ENCODE measurements at regions not wholly inside any gene's neighbourhood (a gene's known extent, or its start where the extent isn't known, plus 50 kb on each side); places are given as distances from the start of the nearest gene placed in this dataset.

DNA sequence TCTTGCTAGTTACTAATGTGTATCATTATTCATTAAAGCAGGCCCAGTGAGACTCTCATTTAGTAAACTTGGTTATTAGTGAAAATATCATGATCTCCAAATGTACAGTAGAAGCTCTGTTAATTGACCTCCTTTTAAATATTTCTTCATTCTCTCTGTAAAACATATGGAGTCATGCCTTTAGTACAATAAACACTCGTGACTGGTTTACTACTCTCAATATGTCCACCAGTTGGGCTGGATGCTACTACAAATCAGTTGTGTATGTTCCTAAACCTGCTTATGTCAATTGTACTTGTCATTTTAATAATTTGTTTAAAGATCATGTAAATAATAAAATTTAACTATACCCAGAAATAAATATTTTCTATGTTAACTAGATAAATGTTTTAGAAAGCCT lies 68.6 kb upstream of the COMTD1 start:
- no peak for TF ChIP-seq EZH2phosphoT487 (IDR thresholded peaks at IDR 0.05; ENCODE audit: low read depth)
- TF ChIP-seq, protein P1, sequence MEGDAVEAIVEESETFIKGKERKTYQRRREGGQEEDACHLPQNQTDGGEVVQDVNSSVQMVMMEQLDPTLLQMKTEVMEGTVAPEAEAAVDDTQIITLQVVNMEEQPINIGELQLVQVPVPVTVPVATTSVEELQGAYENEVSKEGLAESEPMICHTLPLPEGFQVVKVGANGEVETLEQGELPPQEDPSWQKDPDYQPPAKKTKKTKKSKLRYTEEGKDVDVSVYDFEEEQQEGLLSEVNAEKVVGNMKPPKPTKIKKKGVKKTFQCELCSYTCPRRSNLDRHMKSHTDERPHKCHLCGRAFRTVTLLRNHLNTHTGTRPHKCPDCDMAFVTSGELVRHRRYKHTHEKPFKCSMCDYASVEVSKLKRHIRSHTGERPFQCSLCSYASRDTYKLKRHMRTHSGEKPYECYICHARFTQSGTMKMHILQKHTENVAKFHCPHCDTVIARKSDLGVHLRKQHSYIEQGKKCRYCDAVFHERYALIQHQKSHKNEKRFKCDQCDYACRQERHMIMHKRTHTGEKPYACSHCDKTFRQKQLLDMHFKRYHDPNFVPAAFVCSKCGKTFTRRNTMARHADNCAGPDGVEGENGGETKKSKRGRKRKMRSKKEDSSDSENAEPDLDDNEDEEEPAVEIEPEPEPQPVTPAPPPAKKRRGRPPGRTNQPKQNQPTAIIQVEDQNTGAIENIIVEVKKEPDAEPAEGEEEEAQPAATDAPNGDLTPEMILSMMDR (IDR thresholded peaks at IDR 0.05; ENCODE audit: low read depth, low read length): no peak

All from OCI-LY3 (cell line).